ENCODE measurements at regions not wholly inside any gene's neighbourhood (a gene's known extent, or its start where the extent isn't known, plus 50 kb on each side); places are given as distances from the start of the nearest gene placed in this dataset.

- Histone ChIP-seq H3K36me3 (ENCODE audit: insufficient read depth, low read length) (no peaks in the 10 kb centered on the region), H3K79me2 (replicated peaks; ENCODE audit: insufficient read depth, low read length) (no peaks in the 10 kb centered on the region), H3K27ac (ENCODE audit: low read length) (no peak overlapping the region), H3K4me3 (ENCODE audit: low read length) (no peak overlapping the region), H3K4me2 (ENCODE audit: low read length) (no peak overlapping the region), H4K20me1 (ENCODE audit: insufficient read depth) (no peaks in the 10 kb centered on the region), H3K9me3 (ENCODE audit: low read length) (no peaks in the 10 kb centered on the region), H2AFZ (ENCODE audit: low read depth, low read length) (no peak overlapping the region), H3F3A (ENCODE audit: insufficient read depth, low read length, poor library complexity, severe bottlenecking) (no peaks in the 10 kb centered on the region), H3K9me2 (ENCODE audit: insufficient read depth, low read length) (no peaks in the 10 kb centered on the region), H3K9ac (ENCODE audit: low read length) (no peak overlapping the region), H3K27me3 (ENCODE audit: insufficient read depth, low read depth, low read length) (no peaks in the 10 kb centered on the region)
- TF ChIP-seq MXI1 (conservative IDR thresholded peaks at IDR 0.05; ENCODE audit: poor library complexity, severe bottlenecking) (no peak), EP300 (conservative IDR thresholded peaks at IDR 0.05; ENCODE audit: poor library complexity, severe bottlenecking) (no peak), SMC3 (conservative IDR thresholded peaks at IDR 0.05; ENCODE audit: poor library complexity) (no peak), TAF1 (IDR thresholded peaks at IDR 0.05; ENCODE audit: low read depth) (no peak), EZH2 (IDR thresholded peaks at IDR 0.05; ENCODE audit: borderline replicate concordance, insufficient read depth, low read length, poor library complexity, severe bottlenecking) (no peak), RAD21 (conservative IDR thresholded peaks at IDR 0.05) (no peak), CTCF (IDR thresholded peaks at IDR 0.05; ENCODE audit: poor library complexity, severe bottlenecking) (no peak), REST (IDR thresholded peaks at IDR 0.05; ENCODE audit: borderline replicate concordance) (no peak), POLR2AphosphoS5 (IDR thresholded peaks at IDR 0.05) (no peak)
Measured at GRCh38 chr9:90010793-90011192, 406.0 kb downstream of the GADD45G start.

- no peaks in the 10 kb centered on the region for H3K79me2 ChIP-seq (replicated peaks; ENCODE audit: insufficient read depth, low read length)
- H3K27ac ChIP-seq (ENCODE audit: low read length), result no peak overlapping the region
- no peaks in the 10 kb centered on the region for H3F3A ChIP-seq (ENCODE audit: insufficient read depth, low read length, poor library complexity, severe bottlenecking)
- no peaks in the 10 kb centered on the region for H3K36me3 ChIP-seq (ENCODE audit: insufficient read depth, low read length)
- H4K20me1 ChIP-seq (ENCODE audit: insufficient read depth), result no peaks in the 10 kb centered on the region
- no peaks in the 10 kb centered on the region for H3K9me3 ChIP-seq (ENCODE audit: low read length)
- H3K4me3 ChIP-seq (ENCODE audit: low read length), result no peak overlapping the region
- no peak overlapping the region for H2AFZ ChIP-seq (ENCODE audit: low read depth, low read length)
- no peak overlapping the region for H3K9ac ChIP-seq (ENCODE audit: low read length)
- TF ChIP-seq RAD21 (conservative IDR thresholded peaks at IDR 0.05), result no peak
- no peak for TF ChIP-seq TAF1 (IDR thresholded peaks at IDR 0.05; ENCODE audit: low read depth)
- no peak for TF ChIP-seq SMC3 (conservative IDR thresholded peaks at IDR 0.05; ENCODE audit: poor library complexity)
- H3K4me2 ChIP-seq (ENCODE audit: low read length), result no peak overlapping the region
- H3K27me3 ChIP-seq (ENCODE audit: insufficient read depth, low read depth, low read length), result no peaks in the 10 kb centered on the region
- H3K9me2 ChIP-seq (ENCODE audit: insufficient read depth, low read length), result no peaks in the 10 kb centered on the region
Measured at GRCh38 chr9:90012949-90013348, 408.1 kb downstream of the GADD45G start.

- no peak overlapping the region for H3K4me2 ChIP-seq (ENCODE audit: low read length)
- no peaks in the 10 kb centered on the region for H3K9me3 ChIP-seq (ENCODE audit: low read length)
- H3K36me3 ChIP-seq (ENCODE audit: insufficient read depth, low read length), result no peaks in the 10 kb centered on the region
- H3K9ac ChIP-seq (ENCODE audit: low read length), result no peak overlapping the region
- no peaks in the 10 kb centered on the region for H3F3A ChIP-seq (ENCODE audit: insufficient read depth, low read length, poor library complexity, severe bottlenecking)
- no peaks in the 10 kb centered on the region for H4K20me1 ChIP-seq (ENCODE audit: insufficient read depth)
- no peak overlapping the region for H2AFZ ChIP-seq (ENCODE audit: low read depth, low read length)
- H3K79me2 ChIP-seq (replicated peaks; ENCODE audit: insufficient read depth, low read length), result no peaks in the 10 kb centered on the region
- TF ChIP-seq EP300 (conservative IDR thresholded peaks at IDR 0.05; ENCODE audit: poor library complexity, severe bottlenecking), result no peak
- TF ChIP-seq MXI1 (conservative IDR thresholded peaks at IDR 0.05; ENCODE audit: poor library complexity, severe bottlenecking), result no peak
- no peak for TF ChIP-seq EZH2 (IDR thresholded peaks at IDR 0.05; ENCODE audit: borderline replicate concordance, insufficient read depth, low read length, poor library complexity, severe bottlenecking)
- no peak for TF ChIP-seq CTCF (IDR thresholded peaks at IDR 0.05; ENCODE audit: poor library complexity, severe bottlenecking)
- TF ChIP-seq RAD21 (conservative IDR thresholded peaks at IDR 0.05), result no peak
- TF ChIP-seq REST (IDR thresholded peaks at IDR 0.05; ENCODE audit: borderline replicate concordance), result no peak
- TF ChIP-seq POLR2AphosphoS5 (IDR thresholded peaks at IDR 0.05), result no peak
- no peak for TF ChIP-seq SMC3 (conservative IDR thresholded peaks at IDR 0.05; ENCODE audit: poor library complexity)
- TF ChIP-seq TAF1 (IDR thresholded peaks at IDR 0.05; ENCODE audit: low read depth), result no peak
- H3K9me2 ChIP-seq (ENCODE audit: insufficient read depth, low read length), result no peaks in the 10 kb centered on the region
- no peak overlapping the region for H3K27ac ChIP-seq (ENCODE audit: low read length)
- no peaks in the 10 kb centered on the region for H3K27me3 ChIP-seq (ENCODE audit: insufficient read depth, low read depth, low read length)
- H3K4me3 ChIP-seq (ENCODE audit: low read length), result no peak overlapping the region
Measured at GRCh38 chr9:90013778-90014177, 409.0 kb downstream of the GADD45G start.
